Activated CD4-positive, alpha-beta T cell treated with anti-CD3 and anti-CD28 coated beads, Interleukin-2, amount 50 U/mL, for 24 hours (primary cell): ENCODE measurements at regions not wholly inside any gene's neighbourhood (a gene's known extent, or its start where the extent isn't known, plus 50 kb on each side); places are given as distances from the start of the nearest gene placed in this dataset.

Experiments
- DNase-seq, 2 donors: peaks; one replicate each; pipeline ENCODE4 v3.0.0-alpha.2; 2020; ENCODE audit warnings: low read depth in 1 of 2, low spot score in 1 of 2

DNA sequence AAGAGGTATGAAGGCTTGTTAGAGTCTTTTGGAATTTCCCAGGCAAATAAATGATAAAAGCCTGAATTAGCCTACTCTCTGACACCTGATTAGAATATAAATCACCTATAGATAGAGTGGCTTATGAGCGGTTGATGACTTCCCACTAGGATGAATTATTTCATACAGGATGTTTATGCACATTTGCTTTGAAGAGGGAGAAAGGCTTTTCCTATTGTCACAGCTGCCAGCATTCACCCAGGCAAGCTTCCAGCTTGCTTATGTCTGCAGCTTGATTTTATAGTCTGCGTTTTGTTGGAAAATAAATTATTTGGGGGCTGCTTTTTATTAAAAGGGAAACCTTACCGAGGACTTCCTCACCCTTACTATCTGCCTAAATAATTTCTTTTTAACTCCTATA, 51.3 kb upstream of the EIF2S2 start:
- DNase-seq = no peak

DNA sequence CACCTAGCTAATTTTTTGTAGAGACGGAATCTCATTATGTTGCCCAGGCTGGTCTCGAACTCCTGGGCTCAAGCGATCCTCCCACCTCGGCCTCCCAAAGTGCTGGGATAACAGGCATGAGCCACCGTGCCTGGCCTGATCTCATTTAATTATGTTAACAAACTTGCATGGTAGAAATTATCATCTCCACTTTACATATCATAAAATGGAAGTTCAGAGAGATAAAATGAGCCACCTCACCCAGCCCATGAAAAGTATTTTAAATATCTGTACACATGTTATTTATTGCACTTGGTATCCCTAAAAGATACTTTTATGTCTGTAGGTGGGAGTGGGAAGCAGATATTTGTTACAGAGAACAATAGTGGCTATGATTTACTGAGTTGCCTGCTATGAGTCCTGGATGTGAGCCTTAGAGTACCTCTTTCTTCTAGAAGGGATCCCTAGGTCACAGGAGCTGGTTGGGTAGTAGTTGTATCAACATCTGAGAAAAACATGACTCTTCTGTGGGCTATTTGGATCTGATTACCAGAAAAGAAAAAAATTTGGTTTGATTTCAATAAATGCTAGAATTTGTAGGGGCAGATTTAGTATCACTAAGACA, 52.4 kb upstream of the EIF2S2 start:
- DNase-seq = no peak

DNA sequence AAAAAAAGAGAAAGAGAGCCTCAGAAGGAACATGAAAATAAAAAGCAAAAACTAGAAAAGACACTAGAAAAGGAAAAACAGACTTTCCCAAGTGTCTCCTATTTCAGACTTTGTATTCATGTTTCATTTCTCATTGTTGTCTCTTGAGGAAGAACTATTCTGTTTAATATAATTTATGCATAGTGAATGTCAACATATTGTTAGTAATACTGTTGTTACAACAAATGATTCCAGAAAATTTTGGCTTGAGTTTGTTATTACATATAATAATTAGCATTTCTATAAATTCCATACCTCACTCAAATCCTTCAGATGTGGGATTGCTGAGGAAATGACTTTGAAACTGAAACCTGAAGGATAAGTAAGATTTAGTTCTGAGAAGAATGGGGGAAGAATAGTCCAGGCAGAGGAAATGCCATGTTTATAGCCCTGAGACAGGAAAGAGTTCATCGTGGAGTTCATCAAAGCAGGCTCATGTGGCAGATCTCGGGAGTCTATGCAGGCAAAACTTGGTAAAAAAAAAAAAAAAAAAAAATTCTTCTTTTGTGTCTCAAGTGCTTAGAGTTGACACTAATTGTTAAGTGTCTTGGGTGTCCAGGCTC, 53.1 kb upstream of the EIF2S2 start:
- no peak for DNase-seq

GRCh38 chr20:34171640-34172039, 59.6 kb upstream of the EIF2S2 start:
- DNase-seq = no peak

DNA sequence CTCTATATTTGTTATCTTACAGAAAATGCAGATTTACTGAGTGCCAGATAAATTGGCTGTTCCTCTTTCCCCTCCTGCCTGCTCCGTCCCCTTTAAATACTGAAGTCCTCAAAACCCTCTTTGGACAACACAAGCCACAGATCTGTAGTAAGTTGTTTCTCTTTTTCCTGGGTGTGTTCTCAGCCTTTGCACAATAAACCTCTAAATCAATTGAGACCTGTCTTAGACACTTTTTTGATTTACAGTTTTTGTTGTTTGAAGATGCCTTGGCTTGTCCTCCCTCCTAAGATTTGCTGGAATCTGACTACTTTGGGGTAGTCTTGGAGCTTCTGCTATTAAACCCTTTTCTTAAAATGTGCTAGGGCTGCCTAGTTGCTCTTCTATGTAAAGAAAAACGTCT, 60.9 kb upstream of the EIF2S2 start:
- no peak for DNase-seq

DNA sequence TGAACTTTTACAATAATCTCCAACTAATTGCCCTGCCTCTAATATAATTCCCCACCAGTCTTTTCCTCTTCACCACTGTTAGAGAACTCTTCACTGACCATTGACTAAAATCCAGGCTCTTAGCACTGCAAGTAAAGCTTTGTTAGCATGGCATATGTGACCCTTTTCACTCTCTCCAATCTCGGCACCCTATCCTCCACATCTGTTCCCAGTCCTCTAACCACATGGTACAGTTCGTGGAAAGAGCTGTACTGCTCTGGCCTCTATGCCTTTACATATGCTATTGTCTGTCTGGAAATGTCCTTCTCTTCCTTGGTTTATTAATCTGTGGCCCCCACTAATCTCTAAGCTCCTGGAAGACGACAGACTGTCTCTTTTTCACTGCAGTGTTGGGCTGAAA, 63.0 kb upstream of the EIF2S2 start:
- no peak for DNase-seq

DNA sequence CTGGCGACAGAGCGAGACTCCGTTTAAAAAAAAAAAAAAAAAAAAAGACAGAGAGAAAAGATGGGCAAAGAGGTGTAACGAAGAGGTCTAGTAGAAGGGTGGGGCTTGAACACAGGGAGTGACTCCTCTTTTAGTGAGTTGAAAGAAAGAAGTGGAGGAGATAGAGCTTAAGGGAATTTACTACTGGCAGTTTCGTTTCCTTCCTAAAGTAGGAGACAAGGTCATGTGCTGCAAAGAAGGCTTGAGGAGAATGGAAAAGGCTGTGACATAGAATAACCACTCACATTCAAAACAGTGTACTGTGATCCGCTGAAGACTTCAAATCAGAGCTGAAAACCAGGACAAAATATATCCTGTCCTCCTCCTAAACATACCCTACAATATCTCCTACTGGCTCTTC, 63.8 kb upstream of the EIF2S2 start:
- no peak for DNase-seq

DNA sequence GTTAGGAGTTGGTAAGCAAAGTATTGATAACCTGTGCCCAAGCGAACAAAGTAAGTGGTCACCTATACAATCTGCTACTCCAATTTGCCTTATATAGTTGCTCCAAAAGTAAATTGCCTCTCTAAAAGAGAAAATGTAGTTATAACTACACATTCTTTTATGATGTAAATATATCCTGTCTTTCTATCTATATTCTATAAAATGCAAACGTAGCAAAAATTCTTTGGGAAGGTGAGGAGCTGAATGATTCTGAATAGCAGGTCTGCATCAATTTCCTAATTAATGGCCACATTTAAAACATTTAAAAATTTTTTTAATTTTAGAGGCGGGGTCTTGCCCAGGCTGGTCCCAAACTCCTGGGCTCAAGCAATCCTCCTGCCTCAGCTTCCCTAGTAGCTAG, 64.2 kb upstream of the ASIP start:
- no peak for DNase-seq

GRCh38 chr20:34179637-34180360, 61.4 kb upstream of the ASIP start:
- DNase-seq = no peak

DNA sequence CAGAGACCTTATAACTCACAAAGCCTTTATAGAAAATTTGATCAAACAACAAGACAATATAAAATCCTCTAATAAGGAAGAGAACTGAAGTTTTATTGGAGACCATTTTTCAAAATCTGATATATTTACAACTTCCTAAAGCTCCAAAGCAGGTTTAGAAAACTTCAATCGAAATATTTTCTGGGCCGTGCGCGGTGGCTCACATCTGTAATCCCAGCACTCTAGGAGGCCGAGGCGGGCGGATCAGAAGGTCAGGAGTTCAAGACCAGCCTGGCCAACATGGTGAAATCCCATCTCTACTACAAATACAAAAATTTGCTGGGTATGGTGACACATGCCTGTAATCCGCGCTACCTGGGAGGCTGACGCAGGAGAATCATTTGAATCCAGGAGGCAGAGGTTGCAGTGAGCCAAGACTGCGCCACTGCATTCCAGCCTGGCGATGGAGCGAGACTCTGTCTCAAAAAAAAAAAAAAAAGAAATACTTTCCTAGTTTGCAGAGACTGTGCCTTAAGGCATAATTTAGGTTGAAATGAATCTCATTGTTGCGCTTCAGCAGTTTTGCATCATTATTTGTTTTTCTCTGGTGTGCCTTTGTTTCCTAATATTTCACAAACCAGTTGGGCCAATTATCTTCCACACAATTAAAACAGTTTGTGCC, 60.6 kb upstream of the ASIP start:
- DNase-seq = no peak

GRCh38 chr20:34181484-34181883, 59.7 kb upstream of the ASIP start:
- no peak for DNase-seq

- DNase-seq = no peak
Observed at GRCh38 chr20:34185766-34186620, 55.2 kb upstream of the ASIP start.

- no peak for DNase-seq
Observed at GRCh38 chr20:34189572-34190163, 51.6 kb upstream of the ASIP start.

- no peak for DNase-seq
Observed at GRCh38 chr20:34190262-34190661, 51.0 kb upstream of the ASIP start.

DNA sequence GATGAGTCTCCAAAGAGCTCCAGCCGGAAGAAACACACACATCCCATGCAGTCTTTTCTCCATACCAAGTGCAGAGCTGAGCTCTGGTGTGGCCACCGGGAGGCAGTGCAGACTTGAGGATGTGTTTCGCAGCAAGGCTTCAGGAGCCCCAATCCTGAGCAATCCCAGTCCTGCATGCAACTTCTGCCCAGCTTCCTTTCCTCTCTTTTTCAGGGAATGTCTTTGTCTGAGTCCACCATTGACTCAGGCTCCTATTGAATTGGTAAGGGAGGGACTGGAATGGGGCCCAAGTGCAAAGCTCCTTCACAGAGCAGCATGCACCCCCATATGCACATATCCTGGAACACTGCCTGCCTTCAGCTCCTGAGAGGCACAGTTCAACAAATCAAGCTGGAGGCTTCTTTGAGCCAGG, 50.5 kb upstream of the ASIP start:
- DNase-seq = peak in 1 of 2 donors; percentile 4
